ENCODE measurements at regions not wholly inside any gene's neighbourhood (a gene's known extent, or its start where the extent isn't known, plus 50 kb on each side); places are given as distances from the start of the nearest gene placed in this dataset.

GRCh38 chr5:110338341-110339083, 388.0 kb downstream of the TMEM232 start:
- TF ChIP-seq EZH2 (IDR thresholded peaks at IDR 0.05; ENCODE audit: borderline replicate concordance, low read depth, low read length, severe bottlenecking) (no peak), CTCF (IDR thresholded peaks at IDR 0.05; ENCODE audit: borderline replicate concordance, extremely low read depth, low read length, poor library complexity, severe bottlenecking) (no peak)

All from DND-41 (cell line).